ENCODE measurements at regions not wholly inside any gene's neighbourhood (a gene's known extent, or its start where the extent isn't known, plus 50 kb on each side); places are given as distances from the start of the nearest gene placed in this dataset.

GRCh38 chr18:2146092-2146491 lies 425.2 kb downstream of the METTL4 start:
- TF ChIP-seq YY1 (IDR thresholded peaks at IDR 0.05; ENCODE audit: insufficient read depth, insufficient read length), result no peak
- TF ChIP-seq ZNF274 (IDR thresholded peaks at IDR 0.05; ENCODE audit: low read depth, low read length), result no peak
- no peak for TF ChIP-seq SUZ12 (IDR thresholded peaks at IDR 0.05; ENCODE audit: extremely low read depth, insufficient read depth, insufficient read length)

All from NT2/D1 (cell line).